ENCODE measurements at regions not wholly inside any gene's neighbourhood (a gene's known extent, or its start where the extent isn't known, plus 50 kb on each side); places are given as distances from the start of the nearest gene placed in this dataset.

DNA sequence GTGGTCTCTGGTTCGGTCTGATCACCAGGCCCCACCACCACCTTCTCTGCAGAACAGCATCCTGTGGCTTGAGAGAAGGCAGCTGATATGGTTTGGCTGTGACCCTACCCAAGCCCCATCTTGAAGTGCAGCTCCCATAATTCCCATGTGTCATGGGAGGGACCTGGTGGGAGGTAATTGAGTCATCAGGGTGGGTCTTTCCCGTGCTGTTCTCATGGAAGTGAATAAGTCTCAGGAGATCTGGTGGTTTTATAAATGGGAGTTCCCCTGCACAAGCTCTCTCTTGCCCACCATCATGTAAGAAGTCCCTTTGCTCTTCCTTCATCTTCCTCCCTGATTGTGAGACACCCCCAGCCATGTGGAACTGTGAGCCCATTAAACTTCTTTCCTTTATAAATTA lies 352.3 kb upstream of the CDH5 start:
- no peak for DNase-seq (ENCODE audit: low read depth, low spot score)
- H3K4me1 ChIP-seq (ENCODE audit: control insufficient read depth in 1 of 2, insufficient read depth in 2 of 2, low read length in 2 of 2), result no peaks in the 10 kb centered on the region
- no peaks in the 10 kb centered on the region for H3K36me3 ChIP-seq (ENCODE audit: control insufficient read depth in 1 of 2, insufficient read depth in 2 of 2, low read length in 2 of 2)
- H3K4me2 ChIP-seq (ENCODE audit: low read length), result no peak overlapping the region
- ATAC-seq, result no peak
- no peak overlapping the region for H3K9ac ChIP-seq (ENCODE audit: low read length)
- TF ChIP-seq TCF7L2 (IDR thresholded peaks at IDR 0.05; ENCODE audit: borderline replicate concordance, extremely low read depth, insufficient read depth, insufficient read length), result no peak
- no peak for TF ChIP-seq CEBPB (IDR thresholded peaks at IDR 0.05; ENCODE audit: low read depth)
- no peak for TF ChIP-seq RAD21 (IDR thresholded peaks at IDR 0.05; ENCODE audit: low read depth)
- TF ChIP-seq ZNF274 (IDR thresholded peaks at IDR 0.05; ENCODE audit: low read depth, low read length), result no peak
- TF ChIP-seq ELF1 (IDR thresholded peaks at IDR 0.05; ENCODE audit: borderline replicate concordance, low read depth), result no peak
- TF ChIP-seq EGR1 (IDR thresholded peaks at IDR 0.05; ENCODE audit: low read depth), result no peak
- TF ChIP-seq CTCF (IDR thresholded peaks at IDR 0.05 in 2 of 3, conservative IDR thresholded peaks at IDR 0.05 in 1 of 3; ENCODE audit: borderline replicate concordance in 1 of 3, insufficient read depth in 1 of 3, low read depth in 2 of 3, low read length in 2 of 3), result no peak
- no peak for TF ChIP-seq SRF (IDR thresholded peaks at IDR 0.05; ENCODE audit: low read depth)
- TF ChIP-seq REST (IDR thresholded peaks at IDR 0.05; ENCODE audit: low read depth), result no peak
- TF ChIP-seq, protein P1, sequence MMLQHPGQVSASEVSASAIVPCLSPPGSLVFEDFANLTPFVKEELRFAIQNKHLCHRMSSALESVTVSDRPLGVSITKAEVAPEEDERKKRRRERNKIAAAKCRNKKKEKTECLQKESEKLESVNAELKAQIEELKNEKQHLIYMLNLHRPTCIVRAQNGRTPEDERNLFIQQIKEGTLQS (IDR thresholded peaks at IDR 0.05), result no peak
- no peak for TF ChIP-seq CBX3 (IDR thresholded peaks at IDR 0.05; ENCODE audit: low read depth)
- TF ChIP-seq EZH2 (IDR thresholded peaks at IDR 0.05), result no peak
- TF ChIP-seq SP1 (IDR thresholded peaks at IDR 0.05; ENCODE audit: low read depth), result no peak
- TF ChIP-seq MAX (IDR thresholded peaks at IDR 0.05), result no peak
- no peak for TF ChIP-seq JUND (IDR thresholded peaks at IDR 0.05)
- no peak for TF ChIP-seq YY1 (IDR thresholded peaks at IDR 0.05; ENCODE audit: extremely low read depth, insufficient replicate concordance, low read depth, low read length)
- TF ChIP-seq ZFX (IDR thresholded peaks at IDR 0.05), result no peak
- no peak for TF ChIP-seq FOSL1 (IDR thresholded peaks at IDR 0.05; ENCODE audit: low read depth)
- no peak for TF ChIP-seq POLR2AphosphoS5 (IDR thresholded peaks at IDR 0.05; ENCODE audit: low read depth, low read length)
- H2AFZ ChIP-seq (ENCODE audit: low read depth, low read length, poor library complexity, severe bottlenecking), result no peak overlapping the region
- RAD21 ChIA-PET (ENCODE audit: low non-redundant PET in 1 of 2, low total read pairs in 2 of 2, uncharacterized antibody in 2 of 2, unreplicated experiment in 2 of 2), result no interaction called here
- no peaks in the 10 kb centered on the region for H3K9me2 ChIP-seq (ENCODE audit: insufficient read depth)
- POLR2A ChIA-PET, result no interaction called here
- BruUV-seq (replicated peaks), result no TSS peak
- H3K4me3 ChIP-seq (replicated peaks in 1 of 2; ENCODE audit: low read depth in 1 of 2, low read length in 2 of 2), result no peak overlapping the region
- H3K27ac ChIP-seq (ENCODE audit: low read depth, low read length), result no peak overlapping the region
- CTCF ChIA-PET, result no interaction called here
- no peaks in the 10 kb centered on the region for H3K79me2 ChIP-seq (ENCODE audit: insufficient read depth, low read length)
- peaks cover 3% of the 10 kb centered on the region; the same call in 1 of the 2 replicates for H3K27me3 ChIP-seq (ENCODE audit: insufficient read depth, low read length)
- H4K20me1 ChIP-seq (ENCODE audit: insufficient read depth), result no peaks in the 10 kb centered on the region
- no peaks in the 10 kb centered on the region for H3K9me3 ChIP-seq (ENCODE audit: control insufficient read depth in 1 of 2, insufficient read depth in 1 of 2, low read depth in 1 of 2, low read length in 2 of 2)
- intact Hi-C loops (cut with micrococcal nuclease), result no loop called here
